Esophagus muscularis mucosa (tissue), 4 donors: ENCODE measurements at regions not wholly inside any gene's neighbourhood (a gene's known extent, or its start where the extent isn't known, plus 50 kb on each side); places are given as distances from the start of the nearest gene placed in this dataset.
"Not testable (repeated sequence)": the region's sequence is repeated elsewhere in the genome, so short reads cannot be mapped to it uniquely, and the experiment has no call there.

ENCODE experiments used
- DNase-seq: peaks from one replicate; pipeline ENCODE4 v3.0.0-alpha.2; 2017; ENCODE audit errors: extremely low spot score
- H3K27ac ChIP-seq, 4 donors: fragments of 200-600 bp; sonication (generic); replicated peaks in 1 of 4; 1 replicate in 3 of 4; 2 replicates in 1 of 4; pipeline ENCODE4 v1.5.1; 2016 to 2019; ENCODE audit warnings: mild to moderate bottlenecking in 1 of 4
- H3K27me3 ChIP-seq, 4 donors: fragments of 200-600 bp; sonication (generic); one replicate each; pipeline versions ENCODE4 v1.5.1 to v1.6.0; 2016 to 2019
- H3K36me3 ChIP-seq, 4 donors: fragments of 200-600 bp; sonication (generic); one replicate each; pipeline ENCODE4 v1.5.1; 2016 to 2019
- H3K4me1 ChIP-seq, 4 donors: fragments of 200-600 bp; sonication (generic); one replicate each; pipeline ENCODE4 v1.5.1; 2016 to 2019
- H3K4me3 ChIP-seq, 4 donors: fragments of 200-600 bp; sonication (generic); 1 replicate in 2 of 4; 2 replicates in 2 of 4; pipeline ENCODE4 v1.5.1; 2016 to 2019; ENCODE audit warnings: mild to moderate bottlenecking in 4 of 4, moderate library complexity in 1 of 4
- H3K9me3 ChIP-seq, 4 donors: fragments of 200-600 bp; sonication (generic); 1 replicate in 3 of 4; 2 replicates in 1 of 4; pipeline ENCODE4 v1.5.1; 2016 to 2019
- EP300 ChIP-seq: sonication (generic); formaldehyde crosslinking; IDR thresholded peaks from one replicate; pipeline ENCODE4 v1.6.1; 2017; ENCODE audit warnings: antibody characterized with exemption
- POLR2A ChIP-seq: fragments of 450-650 bp; IDR thresholded peaks from one replicate; pipeline ENCODE4 v1.6.1; 2017; ENCODE audit warnings: antibody characterized with exemption, moderate library complexity, mild to moderate bottlenecking, low read depth
- POLR2AphosphoS5 ChIP-seq, 2 donors: sonication (generic); formaldehyde crosslinking; IDR thresholded peaks; one replicate each; pipeline ENCODE4 v1.6.1; 2017; ENCODE audit warnings: antibody characterized with exemption in 2 of 2
- WGBS: methylation state at CpG from one replicate; pipeline ENCODE4 v1.1.5; 2018; 5-methylcytosine and 5-hydroxymethylcytosine counted together
- intact Hi-C: fragments of 100-400 bp; cut with DNase I; formaldehyde crosslinking; loops from one replicate; pipeline ENCODE4 v1.15.1; 2023
- TF ChIP-seq, protein P1 (sequence below), 3 experiments: fragments of 200-600 bp in 2 of 3; fragments of 450-650 bp in 1 of 3; sonication (generic) in 2 of 3; IDR thresholded peaks; one replicate each; pipeline ENCODE4 v1.5.1; 2017 to 2019; ENCODE audit warnings: antibody characterized with exemption in 3 of 3, mild to moderate bottlenecking in 2 of 3, moderate library complexity in 1 of 3

DNA sequence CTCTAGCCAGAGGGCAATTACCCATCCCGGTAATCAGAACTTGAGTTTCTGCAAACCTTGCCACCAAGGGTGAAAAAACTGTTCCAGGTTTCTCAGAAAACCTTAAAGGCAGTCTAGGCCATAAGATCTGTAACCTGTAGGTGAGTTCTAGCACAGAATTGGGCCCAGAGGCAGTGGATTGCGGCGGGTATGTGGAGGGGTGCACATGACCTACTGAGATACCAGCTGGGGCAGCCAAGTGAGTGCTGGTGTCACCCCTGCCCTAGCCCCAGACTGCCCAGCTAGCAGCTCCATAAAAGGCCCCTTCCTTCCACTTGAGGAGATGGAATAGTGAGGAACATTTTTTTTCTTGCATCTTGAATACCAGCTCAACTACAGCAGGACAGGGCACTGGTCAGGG, 176.7 kb downstream of the SMARCA1 start:
- DNase-seq: no peak
- no peaks in the 10 kb centered on the region for H3K36me3 ChIP-seq
- H3K27ac ChIP-seq: no peak overlapping the region
- intact Hi-C loops: no loop called here
- peaks cover 0 to 11% (median 0%) of the 10 kb centered on the region in 4 donors for H3K9me3 ChIP-seq
- H3K27me3 ChIP-seq: no peaks in the 10 kb centered on the region
- WGBS: 78% methylated on average over 3 of the region's 3 CpGs
- H3K4me3 ChIP-seq: no peak overlapping the region
- no peaks in the 10 kb centered on the region for H3K4me1 ChIP-seq
- no peak for TF ChIP-seq POLR2AphosphoS5 (IDR thresholded peaks at IDR 0.05)
- TF ChIP-seq EP300: no peak
- TF ChIP-seq, protein P1, sequence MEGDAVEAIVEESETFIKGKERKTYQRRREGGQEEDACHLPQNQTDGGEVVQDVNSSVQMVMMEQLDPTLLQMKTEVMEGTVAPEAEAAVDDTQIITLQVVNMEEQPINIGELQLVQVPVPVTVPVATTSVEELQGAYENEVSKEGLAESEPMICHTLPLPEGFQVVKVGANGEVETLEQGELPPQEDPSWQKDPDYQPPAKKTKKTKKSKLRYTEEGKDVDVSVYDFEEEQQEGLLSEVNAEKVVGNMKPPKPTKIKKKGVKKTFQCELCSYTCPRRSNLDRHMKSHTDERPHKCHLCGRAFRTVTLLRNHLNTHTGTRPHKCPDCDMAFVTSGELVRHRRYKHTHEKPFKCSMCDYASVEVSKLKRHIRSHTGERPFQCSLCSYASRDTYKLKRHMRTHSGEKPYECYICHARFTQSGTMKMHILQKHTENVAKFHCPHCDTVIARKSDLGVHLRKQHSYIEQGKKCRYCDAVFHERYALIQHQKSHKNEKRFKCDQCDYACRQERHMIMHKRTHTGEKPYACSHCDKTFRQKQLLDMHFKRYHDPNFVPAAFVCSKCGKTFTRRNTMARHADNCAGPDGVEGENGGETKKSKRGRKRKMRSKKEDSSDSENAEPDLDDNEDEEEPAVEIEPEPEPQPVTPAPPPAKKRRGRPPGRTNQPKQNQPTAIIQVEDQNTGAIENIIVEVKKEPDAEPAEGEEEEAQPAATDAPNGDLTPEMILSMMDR (IDR thresholded peaks at IDR 0.05): no peak
- no peak for TF ChIP-seq POLR2A

DNA sequence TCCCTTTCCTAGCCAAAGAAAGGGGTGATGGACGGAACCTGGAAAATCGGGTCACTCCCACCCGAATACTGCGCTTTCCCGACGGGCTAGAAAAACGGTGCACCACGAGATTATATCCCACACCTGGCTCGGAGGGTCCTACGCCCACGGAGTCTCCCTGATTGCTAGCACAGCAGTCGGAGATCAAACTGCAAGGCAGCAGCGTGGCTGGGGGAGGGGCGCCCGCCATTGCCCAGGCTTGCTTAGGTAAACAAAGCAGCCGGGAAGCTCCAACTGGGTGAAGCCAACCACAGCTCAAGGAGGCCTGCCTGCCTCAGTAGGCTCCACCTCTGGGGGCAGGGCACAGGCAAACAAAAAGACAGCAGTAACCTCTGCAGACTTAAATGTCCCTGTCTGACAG, 186.0 kb downstream of the SMARCA1 start:
- H3K36me3 ChIP-seq, H3K27me3 ChIP-seq, H3K4me3 ChIP-seq, H3K27ac ChIP-seq, DNase-seq, intact Hi-C loops, H3K4me1 ChIP-seq: not testable (repeated sequence)
- peaks cover 0 to 12% (median 0%) of the 10 kb centered on the region in 4 donors for H3K9me3 ChIP-seq
- WGBS: 79% methylated on average over 15 of the region's 16 CpGs

DNA sequence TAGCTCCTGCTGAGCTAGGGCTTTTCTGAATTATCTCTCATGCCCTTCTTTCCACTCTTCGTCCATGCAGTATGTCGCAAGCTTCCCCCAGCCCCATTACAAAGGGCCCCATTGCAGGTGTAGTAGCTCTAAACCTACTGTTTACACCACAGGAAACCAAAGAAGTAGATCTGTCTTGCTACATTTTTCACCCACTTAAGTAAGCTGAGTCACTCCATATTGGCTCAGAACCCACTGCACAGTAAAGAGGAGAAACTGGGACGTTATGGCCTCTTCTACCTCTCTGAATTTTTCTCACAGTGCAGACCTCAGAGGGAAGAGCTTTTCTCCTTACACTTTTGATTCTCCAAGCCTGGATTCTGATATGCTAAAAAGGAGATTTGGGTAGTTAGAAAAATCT, 200.2 kb downstream of the SMARCA1 start:
- no peak for DNase-seq
- H3K27ac ChIP-seq: no peak overlapping the region
- intact Hi-C loops: no loop called here
- no peak for TF ChIP-seq POLR2A
- TF ChIP-seq POLR2AphosphoS5 (IDR thresholded peaks at IDR 0.05): no peak
- TF ChIP-seq, protein P1 (IDR thresholded peaks at IDR 0.05): no peak
- TF ChIP-seq EP300: no peak
- no peaks in the 10 kb centered on the region for H3K9me3 ChIP-seq
- no peaks in the 10 kb centered on the region for H3K27me3 ChIP-seq
- H3K4me3 ChIP-seq: no peak overlapping the region
- WGBS: 55% methylated on average over 3 of the region's 3 CpGs
- no peaks in the 10 kb centered on the region for H3K36me3 ChIP-seq
- H3K4me1 ChIP-seq: no peaks in the 10 kb centered on the region

DNA sequence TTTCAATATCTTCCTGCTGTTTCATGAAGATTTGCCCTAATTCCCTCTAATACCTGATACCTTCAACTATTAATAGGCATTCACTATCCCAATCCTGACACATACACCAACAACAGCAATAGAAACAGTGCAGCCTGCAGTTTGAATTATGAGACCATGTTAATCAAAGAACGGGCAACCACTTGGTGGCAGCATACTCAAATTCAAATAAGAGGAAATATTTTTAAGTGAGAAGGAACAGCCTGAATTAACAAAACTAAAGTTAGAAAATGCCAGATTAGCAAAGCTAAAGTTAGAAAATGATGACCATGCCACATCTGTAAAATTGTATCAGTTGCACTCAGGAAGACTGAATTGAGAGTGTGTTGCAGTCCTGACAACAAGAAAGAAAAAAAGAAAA, 204.9 kb downstream of the SMARCA1 start:
- H3K9me3 ChIP-seq: no peaks in the 10 kb centered on the region
- no peak overlapping the region for H3K4me3 ChIP-seq
- no peak for DNase-seq
- no peaks in the 10 kb centered on the region for H3K36me3 ChIP-seq
- H3K4me1 ChIP-seq: no peaks in the 10 kb centered on the region
- no peak overlapping the region for H3K27ac ChIP-seq
- no peaks in the 10 kb centered on the region for H3K27me3 ChIP-seq
- 48% methylated on average over 1 of the region's 1 CpG for WGBS
- intact Hi-C loops: no loop called here
- TF ChIP-seq EP300 (no peak), POLR2A (no peak), POLR2AphosphoS5 (IDR thresholded peaks at IDR 0.05) (no peak)
- TF ChIP-seq, protein P1 (IDR thresholded peaks at IDR 0.05): no peak

DNA sequence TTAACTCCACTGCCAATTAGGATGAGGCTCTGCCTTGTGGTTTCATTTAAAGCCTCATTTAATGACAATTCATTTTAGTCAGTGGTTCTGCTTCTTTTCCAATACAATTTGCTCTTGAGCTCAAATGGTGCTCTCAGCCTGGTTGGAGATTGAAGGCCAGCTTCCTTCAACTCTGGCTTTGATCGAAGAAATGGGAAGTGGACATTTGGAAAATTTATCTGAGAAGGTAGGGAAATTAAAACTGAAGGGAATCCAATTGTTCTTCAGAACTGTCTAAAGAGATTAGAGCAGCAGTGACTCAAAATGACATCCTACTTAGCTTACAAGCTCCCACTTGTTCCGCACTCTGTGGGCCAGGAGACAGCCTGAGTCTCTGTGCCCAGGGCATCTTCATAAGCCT, 206.8 kb downstream of the SMARCA1 start:
- no peaks in the 10 kb centered on the region for H3K4me1 ChIP-seq
- TF ChIP-seq POLR2AphosphoS5 (IDR thresholded peaks at IDR 0.05) (no peak), POLR2A (no peak), EP300 (no peak)
- TF ChIP-seq, protein P1 (IDR thresholded peaks at IDR 0.05): no peak
- no peak overlapping the region for H3K4me3 ChIP-seq
- H3K36me3 ChIP-seq: no peaks in the 10 kb centered on the region
- no peak overlapping the region for H3K27ac ChIP-seq
- DNase-seq: no peak
- H3K9me3 ChIP-seq: no peaks in the 10 kb centered on the region
- no peaks in the 10 kb centered on the region for H3K27me3 ChIP-seq
- WGBS: 83% methylated on average over 2 of the region's 2 CpGs
- intact Hi-C loops: no loop called here
